ENCODE measurements at regions not wholly inside any gene's neighbourhood (a gene's known extent, or its start where the extent isn't known, plus 50 kb on each side); places are given as distances from the start of the nearest gene placed in this dataset.

GRCh38 chr7:18196638-18197037, 169.0 kb upstream of the PRPS1L1 start:
- no peak overlapping the region for H3K27ac Mint-ChIP-seq
- TF ChIP-seq CTCF (IDR thresholded peaks at IDR 0.05) = no peak
- no peaks in the 10 kb centered on the region for H3K36me3 Mint-ChIP-seq (ENCODE audit: low read depth)
- H3K27me3 Mint-ChIP-seq (ENCODE audit: low read depth, poor library complexity) = no peaks in the 10 kb centered on the region
- no peak for DNase-seq
- no peaks in the 10 kb centered on the region for H3K9me3 Mint-ChIP-seq
- H3K4me1 Mint-ChIP-seq = no peaks in the 10 kb centered on the region
- H3K4me3 Mint-ChIP-seq = no peak overlapping the region

GRCh38 chr7:18198868-18199267, 171.2 kb upstream of the PRPS1L1 start:
- H3K27me3 Mint-ChIP-seq (ENCODE audit: low read depth, poor library complexity) = no peaks in the 10 kb centered on the region
- no peak overlapping the region for H3K27ac Mint-ChIP-seq
- no peak for DNase-seq
- H3K36me3 Mint-ChIP-seq (ENCODE audit: low read depth) = no peaks in the 10 kb centered on the region
- no peaks in the 10 kb centered on the region for H3K4me1 Mint-ChIP-seq
- TF ChIP-seq CTCF (IDR thresholded peaks at IDR 0.05) = no peak
- H3K9me3 Mint-ChIP-seq = no peaks in the 10 kb centered on the region
- H3K4me3 Mint-ChIP-seq = no peak overlapping the region

GRCh38 chr7:18200266-18200665, 172.6 kb upstream of the PRPS1L1 start:
- H3K4me1 Mint-ChIP-seq = no peaks in the 10 kb centered on the region
- no peaks in the 10 kb centered on the region for H3K27me3 Mint-ChIP-seq (ENCODE audit: low read depth, poor library complexity)
- H3K9me3 Mint-ChIP-seq = no peaks in the 10 kb centered on the region
- H3K4me3 Mint-ChIP-seq = no peak overlapping the region
- TF ChIP-seq CTCF (IDR thresholded peaks at IDR 0.05) = no peak
- H3K36me3 Mint-ChIP-seq (ENCODE audit: low read depth) = no peaks in the 10 kb centered on the region
- DNase-seq = no peak
- H3K27ac Mint-ChIP-seq = no peak overlapping the region

- no peaks in the 10 kb centered on the region for H3K9me3 Mint-ChIP-seq
- H3K4me1 Mint-ChIP-seq = no peaks in the 10 kb centered on the region
- H3K27me3 Mint-ChIP-seq (ENCODE audit: low read depth, poor library complexity) = no peaks in the 10 kb centered on the region
- no peaks in the 10 kb centered on the region for H3K36me3 Mint-ChIP-seq (ENCODE audit: low read depth)
- DNase-seq = no peak
- H3K4me3 Mint-ChIP-seq = no peak overlapping the region
- no peak for TF ChIP-seq CTCF (IDR thresholded peaks at IDR 0.05)
- H3K27ac Mint-ChIP-seq = no peak overlapping the region
Observed at GRCh38 chr7:18200855-18201254, 173.2 kb upstream of the PRPS1L1 start.

- no peak for TF ChIP-seq CTCF (IDR thresholded peaks at IDR 0.05)
- Mint-ChIP-seq H3K4me3 (no peak overlapping the region), H3K27ac (no peak overlapping the region), H3K4me1 (no peaks in the 10 kb centered on the region), H3K27me3 (ENCODE audit: low read depth, poor library complexity) (no peaks in the 10 kb centered on the region), H3K36me3 (ENCODE audit: low read depth) (no peaks in the 10 kb centered on the region), H3K9me3 (no peaks in the 10 kb centered on the region)
- DNase-seq = no peak
Observed at GRCh38 chr7:18201350-18201749, 173.7 kb upstream of the PRPS1L1 start.

GRCh38 chr7:18202315-18203045, 174.8 kb upstream of the PRPS1L1 start:
- DNase-seq = no peak
- Mint-ChIP-seq H3K4me3 (no peak overlapping the region), H3K27me3 (ENCODE audit: low read depth, poor library complexity) (no peaks in the 10 kb centered on the region), H3K9me3 (no peaks in the 10 kb centered on the region), H3K4me1 (no peaks in the 10 kb centered on the region), H3K36me3 (ENCODE audit: low read depth) (no peaks in the 10 kb centered on the region), H3K27ac (no peak overlapping the region)
- TF ChIP-seq CTCF (IDR thresholded peaks at IDR 0.05) = no peak
